ENCODE measurements at regions not wholly inside any gene's neighbourhood (a gene's known extent, or its start where the extent isn't known, plus 50 kb on each side); places are given as distances from the start of the nearest gene placed in this dataset.

GRCh38 chr2:11939523-11939922 is 193.1 kb downstream of the LPIN1 start:
- TF ChIP-seq, protein P1, sequence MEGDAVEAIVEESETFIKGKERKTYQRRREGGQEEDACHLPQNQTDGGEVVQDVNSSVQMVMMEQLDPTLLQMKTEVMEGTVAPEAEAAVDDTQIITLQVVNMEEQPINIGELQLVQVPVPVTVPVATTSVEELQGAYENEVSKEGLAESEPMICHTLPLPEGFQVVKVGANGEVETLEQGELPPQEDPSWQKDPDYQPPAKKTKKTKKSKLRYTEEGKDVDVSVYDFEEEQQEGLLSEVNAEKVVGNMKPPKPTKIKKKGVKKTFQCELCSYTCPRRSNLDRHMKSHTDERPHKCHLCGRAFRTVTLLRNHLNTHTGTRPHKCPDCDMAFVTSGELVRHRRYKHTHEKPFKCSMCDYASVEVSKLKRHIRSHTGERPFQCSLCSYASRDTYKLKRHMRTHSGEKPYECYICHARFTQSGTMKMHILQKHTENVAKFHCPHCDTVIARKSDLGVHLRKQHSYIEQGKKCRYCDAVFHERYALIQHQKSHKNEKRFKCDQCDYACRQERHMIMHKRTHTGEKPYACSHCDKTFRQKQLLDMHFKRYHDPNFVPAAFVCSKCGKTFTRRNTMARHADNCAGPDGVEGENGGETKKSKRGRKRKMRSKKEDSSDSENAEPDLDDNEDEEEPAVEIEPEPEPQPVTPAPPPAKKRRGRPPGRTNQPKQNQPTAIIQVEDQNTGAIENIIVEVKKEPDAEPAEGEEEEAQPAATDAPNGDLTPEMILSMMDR (IDR thresholded peaks at IDR 0.05), result no peak
- no peak for TF ChIP-seq POLR2A (IDR thresholded peaks at IDR 0.05)
